Endodermal cell (in vitro differentiated cells): ENCODE measurements at regions not wholly inside any gene's neighbourhood (a gene's known extent, or its start where the extent isn't known, plus 50 kb on each side); places are given as distances from the start of the nearest gene placed in this dataset.

Source experiments
- DNase-seq: peaks from one replicate; pipeline ENCODE4 v3.0.0-alpha.2; 2017
- H3K27ac ChIP-seq: 2 replicates; pipeline ENCODE4 v1.5.1; 2013; ENCODE audit warnings: mild to moderate bottlenecking, low read depth, low read length, moderate library complexity
- H3K27me3 ChIP-seq: 2 replicates; pipeline ENCODE4 v1.6.1; 2013; ENCODE audit warnings: mild to moderate bottlenecking, low read length, moderate library complexity; ENCODE audit not compliant: insufficient read depth, control insufficient read depth, poor library complexity, severe bottlenecking
- H3K36me3 ChIP-seq: 2 replicates; pipeline ENCODE4 v1.7.0; 2013; ENCODE audit warnings: mild to moderate bottlenecking, low read length, moderate library complexity; ENCODE audit not compliant: control insufficient read depth, insufficient read depth
- H3K4me1 ChIP-seq: one replicate; pipeline ENCODE4 v1.7.0; 2013; ENCODE audit warnings: low read length; ENCODE audit not compliant: control insufficient read depth, insufficient read depth
- H3K4me3 ChIP-seq: 2 replicates; pipeline ENCODE4 v1.5.1; 2013; ENCODE audit warnings: mild to moderate bottlenecking, low read length, moderate library complexity
- H3K9ac ChIP-seq: 2 replicates; pipeline ENCODE4 v1.6.1; 2013; ENCODE audit warnings: mild to moderate bottlenecking, low read length, moderate library complexity; ENCODE audit not compliant: poor library complexity, severe bottlenecking; ENCODE audit errors: extremely low read depth
- H3K9me3 ChIP-seq: 2 replicates; pipeline ENCODE4 v1.6.1; 2013; ENCODE audit warnings: mild to moderate bottlenecking, low read length, moderate library complexity; ENCODE audit not compliant: control insufficient read depth
- H3K27ac Mint-ChIP-seq: 2 replicates; pipeline ENCODE4 v1.8.0; 2020; ENCODE audit warnings: mixed read lengths
- H3K27me3 Mint-ChIP-seq: 2 replicates; pipeline ENCODE4 v1.8.0; 2021; ENCODE audit warnings: mild to moderate bottlenecking, mixed read lengths; ENCODE audit not compliant: insufficient read depth
- H3K36me3 Mint-ChIP-seq: 2 replicates; pipeline ENCODE4 v1.8.0; 2020; ENCODE audit warnings: low read depth, mixed read lengths
- H3K4me1 Mint-ChIP-seq: 2 replicates; pipeline ENCODE4 v1.8.0; 2020; ENCODE audit warnings: mixed read lengths
- H3K4me3 Mint-ChIP-seq: 2 replicates; pipeline ENCODE4 v1.8.0; 2020; ENCODE audit warnings: mild to moderate bottlenecking, moderate library complexity, mixed read lengths
- H3K9me3 Mint-ChIP-seq: 2 replicates; pipeline ENCODE4 v1.8.0; 2020; ENCODE audit warnings: mild to moderate bottlenecking, mixed read lengths
- WGBS, 2 experiments: methylation state at CpG; one replicate each; pipeline versions ENCODE4 v1.1.5 to v1.1.7; 2013; ENCODE audit warnings: missing lambda C conversion rate in 2 of 2, mixed read lengths in 1 of 2; ENCODE audit not compliant: insufficient coverage in 1 of 2, insufficient read length in 1 of 2; 5-methylcytosine and 5-hydroxymethylcytosine counted together
- TF ChIP-seq, protein P1 (sequence below): fragments of 200-600 bp; sonication (generic); conservative IDR thresholded peaks from 2 replicates; pipeline ENCODE4 v1.5.0; 2021; ENCODE audit warnings: antibody characterized with exemption, mild to moderate bottlenecking

DNA sequence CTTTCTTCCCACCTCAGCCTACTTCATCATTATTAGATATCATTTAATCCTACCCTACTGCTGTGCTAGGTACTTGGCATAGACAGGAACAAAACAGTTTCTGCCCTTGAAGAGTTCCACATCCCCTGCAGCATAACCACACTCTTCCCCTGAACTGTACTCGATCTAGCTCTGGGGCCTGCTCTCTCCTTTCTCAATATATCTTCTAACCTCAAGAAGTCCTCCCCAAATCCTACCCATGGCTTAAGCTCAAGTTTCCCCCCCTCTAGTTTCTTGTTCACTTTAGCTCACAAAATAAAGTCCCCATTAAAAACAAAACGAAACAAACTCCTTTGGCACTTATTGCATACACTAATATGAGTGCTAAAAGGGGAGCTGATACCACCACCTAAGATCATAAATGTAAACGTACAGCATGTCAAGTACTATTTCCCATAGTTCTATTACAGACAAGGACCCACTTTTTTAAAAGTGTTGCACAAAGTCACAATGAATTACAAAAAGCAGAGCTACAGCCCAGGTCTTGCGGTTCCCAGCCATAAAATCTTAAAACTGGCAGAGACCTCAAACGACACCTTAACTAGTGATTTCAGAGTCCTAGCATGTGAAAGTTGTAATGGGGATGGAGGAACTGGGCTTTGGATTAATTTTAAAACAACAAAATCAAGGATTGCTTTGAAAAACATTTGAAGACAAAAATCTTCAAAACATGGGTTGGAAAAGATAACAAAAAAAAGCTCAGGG is 80.7 kb downstream of the PTPDC1 start:
- no peaks in the 10 kb centered on the region for H3K27me3 ChIP-seq
- peak overlapping the region; percentile 72 for H3K4me3 ChIP-seq
- Mint-ChIP-seq H3K9me3 (no peaks in the 10 kb centered on the region), H3K36me3 (no peaks in the 10 kb centered on the region), H3K4me3 (peak overlapping the region; percentile 95), H3K27me3 (no peaks in the 10 kb centered on the region), H3K4me1 (peaks cover 15% of the 10 kb centered on the region), H3K27ac (peak overlapping the region; percentile 76)
- no peaks in the 10 kb centered on the region for H3K9me3 ChIP-seq
- TF ChIP-seq, protein P1, sequence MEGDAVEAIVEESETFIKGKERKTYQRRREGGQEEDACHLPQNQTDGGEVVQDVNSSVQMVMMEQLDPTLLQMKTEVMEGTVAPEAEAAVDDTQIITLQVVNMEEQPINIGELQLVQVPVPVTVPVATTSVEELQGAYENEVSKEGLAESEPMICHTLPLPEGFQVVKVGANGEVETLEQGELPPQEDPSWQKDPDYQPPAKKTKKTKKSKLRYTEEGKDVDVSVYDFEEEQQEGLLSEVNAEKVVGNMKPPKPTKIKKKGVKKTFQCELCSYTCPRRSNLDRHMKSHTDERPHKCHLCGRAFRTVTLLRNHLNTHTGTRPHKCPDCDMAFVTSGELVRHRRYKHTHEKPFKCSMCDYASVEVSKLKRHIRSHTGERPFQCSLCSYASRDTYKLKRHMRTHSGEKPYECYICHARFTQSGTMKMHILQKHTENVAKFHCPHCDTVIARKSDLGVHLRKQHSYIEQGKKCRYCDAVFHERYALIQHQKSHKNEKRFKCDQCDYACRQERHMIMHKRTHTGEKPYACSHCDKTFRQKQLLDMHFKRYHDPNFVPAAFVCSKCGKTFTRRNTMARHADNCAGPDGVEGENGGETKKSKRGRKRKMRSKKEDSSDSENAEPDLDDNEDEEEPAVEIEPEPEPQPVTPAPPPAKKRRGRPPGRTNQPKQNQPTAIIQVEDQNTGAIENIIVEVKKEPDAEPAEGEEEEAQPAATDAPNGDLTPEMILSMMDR: no peak
- DNase-seq: no peak
- 90 to 100% methylated on average over 4 to 5 of the region's 5 CpGs for WGBS, 2 experiments
- no peak overlapping the region for H3K27ac ChIP-seq
- no peak overlapping the region for H3K9ac ChIP-seq
- peaks cover 3% of the 10 kb centered on the region for H3K36me3 ChIP-seq
- no peaks in the 10 kb centered on the region for H3K4me1 ChIP-seq

DNA sequence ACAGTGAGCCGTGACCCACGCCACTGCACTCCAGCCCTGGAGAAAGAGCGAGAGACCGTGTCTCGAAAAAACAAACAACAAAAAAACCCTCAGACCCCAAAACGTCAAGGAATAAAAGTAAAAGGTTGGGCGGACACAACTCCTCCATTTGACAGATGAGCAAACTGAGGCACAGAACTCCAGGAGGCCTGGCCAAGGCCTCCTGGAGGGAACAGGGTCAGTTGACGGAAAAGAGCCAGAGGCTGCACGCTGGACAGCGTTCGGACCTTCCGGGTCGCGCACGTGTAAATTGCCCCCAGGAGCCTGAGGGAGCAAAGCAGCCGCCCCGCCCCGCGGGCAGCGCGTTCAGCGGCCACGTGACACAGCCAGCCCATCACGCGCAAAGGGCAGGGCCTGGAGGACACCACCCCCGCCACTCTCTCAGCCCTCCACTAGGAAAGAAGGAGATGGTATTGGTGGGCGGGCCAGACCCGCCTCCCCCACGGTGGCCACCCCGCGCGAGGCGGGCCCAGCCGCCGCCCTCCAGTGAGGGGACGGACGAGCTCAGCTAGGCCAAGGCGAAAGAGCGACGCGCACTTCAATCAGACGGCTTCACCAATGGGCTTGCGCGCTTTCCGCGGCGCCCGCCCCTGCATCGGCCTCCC is 81.5 kb downstream of the PTPDC1 start:
- peak overlapping the region; percentile 76 for H3K27ac Mint-ChIP-seq
- H3K27ac ChIP-seq: peak overlapping the region; percentile 100
- H3K4me3 Mint-ChIP-seq: peak overlapping the region; percentile 95
- H3K4me3 ChIP-seq: peak overlapping the region; percentile 72
- no peaks in the 10 kb centered on the region for H3K4me1 ChIP-seq
- H3K4me1 Mint-ChIP-seq: peaks cover 15% of the 10 kb centered on the region
- peak; percentile 99 for DNase-seq
- peaks cover 3% of the 10 kb centered on the region for H3K36me3 ChIP-seq
- H3K36me3 Mint-ChIP-seq: no peaks in the 10 kb centered on the region
- H3K27me3 Mint-ChIP-seq: no peaks in the 10 kb centered on the region
- H3K27me3 ChIP-seq: no peaks in the 10 kb centered on the region
- TF ChIP-seq, protein P1: no peak
- WGBS, 2 experiments: 1 to 11% methylated on average over 26 to 49 of the region's 49 CpGs
- no peaks in the 10 kb centered on the region for H3K9me3 Mint-ChIP-seq
- peak overlapping the region; percentile 98 for H3K9ac ChIP-seq
- no peaks in the 10 kb centered on the region for H3K9me3 ChIP-seq

DNA sequence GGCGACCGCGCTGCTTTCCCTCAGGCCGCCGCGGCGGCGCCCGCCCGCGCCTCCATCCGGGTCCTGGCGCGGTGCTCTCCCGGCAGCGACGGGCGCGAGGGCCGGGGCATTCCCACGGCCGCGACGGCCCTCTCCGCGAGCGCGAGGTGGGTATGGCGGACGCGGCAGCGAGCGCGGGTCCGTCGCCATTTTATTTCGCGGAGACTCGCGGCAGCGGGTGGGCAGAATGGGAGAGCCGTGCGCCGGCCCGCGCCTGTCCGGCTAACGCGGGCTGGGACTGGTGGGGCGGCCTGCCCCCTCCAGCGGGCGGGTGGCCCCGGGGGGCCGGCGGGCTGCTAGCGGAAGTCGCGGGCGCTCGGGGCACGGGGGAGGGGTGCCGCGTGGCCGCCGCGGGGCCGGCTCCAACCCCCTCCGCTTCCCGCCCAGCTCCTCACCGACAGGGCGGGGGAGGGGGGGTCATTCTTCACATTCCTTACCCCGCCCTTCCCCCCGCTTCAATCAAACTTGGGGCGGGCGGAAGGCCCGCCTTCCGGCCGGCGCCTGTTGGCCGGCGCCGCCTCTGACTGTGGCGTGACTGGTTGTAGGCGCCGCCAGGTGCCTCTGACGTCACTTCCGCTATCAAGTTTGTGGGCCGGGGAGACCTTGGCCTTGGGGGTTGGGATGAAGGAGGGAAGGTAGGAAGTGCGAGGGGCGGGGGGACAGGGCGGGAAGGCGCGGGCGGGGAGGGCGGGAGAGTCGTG is 82.1 kb downstream of the PTPDC1 start:
- DNase-seq: peak; percentile 99
- peak overlapping the region; percentile 100 for H3K27ac ChIP-seq
- peaks cover 6% of the 10 kb centered on the region for H3K36me3 ChIP-seq
- peak overlapping the region; percentile 97 for H3K27ac Mint-ChIP-seq
- TF ChIP-seq, protein P1: peak; percentile 40
- H3K27me3 ChIP-seq: no peaks in the 10 kb centered on the region
- no peaks in the 10 kb centered on the region for H3K9me3 ChIP-seq
- H3K9me3 Mint-ChIP-seq: no peaks in the 10 kb centered on the region
- peaks cover 2% of the 10 kb centered on the region for H3K36me3 Mint-ChIP-seq
- no peaks in the 10 kb centered on the region for H3K4me1 ChIP-seq
- peak overlapping the region; percentile 95 for H3K4me3 Mint-ChIP-seq
- peaks cover 15% of the 10 kb centered on the region for H3K4me1 Mint-ChIP-seq
- WGBS, 2 experiments: 0% methylated on average over 21 to 96 of the region's 96 CpGs
- no peaks in the 10 kb centered on the region for H3K27me3 Mint-ChIP-seq
- peak overlapping the region; percentile 98 for H3K9ac ChIP-seq
- H3K4me3 ChIP-seq: peak overlapping the region; percentile 97
